ENCODE measurements at regions not wholly inside any gene's neighbourhood (a gene's known extent, or its start where the extent isn't known, plus 50 kb on each side); places are given as distances from the start of the nearest gene placed in this dataset.

- DNase-seq (ENCODE audit: low read depth): no peak
- no peak overlapping the region for H3K4me3 ChIP-seq (ENCODE audit: low read depth, low read length)
- TF ChIP-seq CTCF (IDR thresholded peaks at IDR 0.05; ENCODE audit: control insufficient read depth, extremely low read depth, insufficient read depth): no peak
These were observed 104.7 kb upstream of the VASH1 start for GRCh38 chr14:76656592-76656991.

GRCh38 chr14:76657404-76657803 lies 103.9 kb upstream of the VASH1 start:
- no peak for TF ChIP-seq CTCF (IDR thresholded peaks at IDR 0.05; ENCODE audit: control insufficient read depth, extremely low read depth, insufficient read depth)
- H3K4me3 ChIP-seq (ENCODE audit: low read depth, low read length): no peak overlapping the region
- no peak for DNase-seq (ENCODE audit: low read depth)

- H3K4me3 ChIP-seq (ENCODE audit: low read depth, low read length): no peak overlapping the region
- TF ChIP-seq CTCF (IDR thresholded peaks at IDR 0.05; ENCODE audit: control insufficient read depth, extremely low read depth, insufficient read depth): no peak
- DNase-seq (ENCODE audit: low read depth): no peak
These were observed 103.4 kb upstream of the VASH1 start for GRCh38 chr14:76657846-76658245.

GRCh38 chr14:76662580-76662979 lies 98.7 kb upstream of the VASH1 start:
- no peak for DNase-seq (ENCODE audit: low read depth)
- TF ChIP-seq CTCF (IDR thresholded peaks at IDR 0.05; ENCODE audit: control insufficient read depth, extremely low read depth, insufficient read depth): no peak
- no peak overlapping the region for H3K4me3 ChIP-seq (ENCODE audit: low read depth, low read length)

- no peak for DNase-seq (ENCODE audit: low read depth)
- H3K4me3 ChIP-seq (ENCODE audit: low read depth, low read length): no peak overlapping the region
- no peak for TF ChIP-seq CTCF (IDR thresholded peaks at IDR 0.05; ENCODE audit: control insufficient read depth, extremely low read depth, insufficient read depth)
These were observed 96.5 kb upstream of the VASH1 start for GRCh38 chr14:76664790-76665189.

GRCh38 chr14:76666746-76667145 lies 94.5 kb upstream of the VASH1 start:
- no peak for DNase-seq (ENCODE audit: low read depth)
- no peak for TF ChIP-seq CTCF (IDR thresholded peaks at IDR 0.05; ENCODE audit: control insufficient read depth, extremely low read depth, insufficient read depth)
- H3K4me3 ChIP-seq (ENCODE audit: low read depth, low read length): no peak overlapping the region

GRCh38 chr14:76669770-76670169 lies 91.5 kb upstream of the VASH1 start:
- no peak for TF ChIP-seq CTCF (IDR thresholded peaks at IDR 0.05; ENCODE audit: control insufficient read depth, extremely low read depth, insufficient read depth)
- no peak overlapping the region for H3K4me3 ChIP-seq (ENCODE audit: low read depth, low read length)
- DNase-seq (ENCODE audit: low read depth): no peak
